Gastroesophageal sphincter (tissue), 3 donors: ENCODE measurements at regions not wholly inside any gene's neighbourhood (a gene's known extent, or its start where the extent isn't known, plus 50 kb on each side); places are given as distances from the start of the nearest gene placed in this dataset.

Experiments used
- CTCF ChIP-seq, 4 experiments: fragments of 200-600 bp in 2 of 4; fragments of 450-650 bp in 2 of 4; sonication (generic) in 1 of 4; IDR thresholded peaks; one replicate each; pipeline ENCODE4 v1.5.1; 2017 to 2019; ENCODE audit warnings: antibody characterized with exemption in 4 of 4, mild to moderate bottlenecking in 2 of 4, moderate library complexity in 2 of 4
- POLR2A ChIP-seq, 2 donors: fragments of 450-650 bp; IDR thresholded peaks; one replicate each; pipeline ENCODE4 v1.6.1; 2017; ENCODE audit warnings: antibody characterized with exemption in 2 of 2, mild to moderate bottlenecking in 2 of 2, moderate library complexity in 1 of 2

- no peak for TF ChIP-seq CTCF (IDR thresholded peaks at IDR 0.05)
- TF ChIP-seq POLR2A (IDR thresholded peaks at IDR 0.05), result no peak
These were observed 436.9 kb upstream of the C2CD4B start for GRCh38 chr15:62601777-62602545.
